GM21360 (cell line): ENCODE measurements at regions not wholly inside any gene's neighbourhood (a gene's known extent, or its start where the extent isn't known, plus 50 kb on each side); places are given as distances from the start of the nearest gene placed in this dataset.
"Not testable (repeated sequence)": the region's sequence is repeated elsewhere in the genome, so short reads cannot be mapped to it uniquely, and the experiment has no call there.

ENCODE experiments used
- ATAC-seq: cut with Tn5 transposase; IDR thresholded peaks from one replicate; pipeline ENCODE4 v1.9.1; 2021; ENCODE audit warnings: mild to moderate bottlenecking, moderate library complexity; ENCODE audit not compliant: unreplicated experiment

DNA sequence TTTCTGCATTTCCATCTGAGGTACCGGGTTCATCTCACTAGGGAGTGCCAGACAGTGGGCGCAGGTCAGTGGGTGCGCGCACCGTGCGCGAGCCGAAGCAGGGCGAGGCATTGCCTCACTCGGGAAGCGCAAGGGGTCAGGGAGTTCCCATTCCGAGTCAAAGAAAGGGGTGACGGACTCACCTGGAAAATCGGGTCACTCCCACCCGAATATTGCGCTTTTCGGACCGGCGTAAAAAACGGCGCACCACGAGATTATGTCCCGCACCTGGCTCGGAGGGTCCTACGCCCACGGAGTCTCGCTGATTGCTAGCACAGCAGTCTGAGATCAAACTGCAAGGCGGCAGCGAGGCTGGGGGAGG is 175.1 kb downstream of the MEX3B start:
- not testable (repeated sequence) for ATAC-seq

DNA sequence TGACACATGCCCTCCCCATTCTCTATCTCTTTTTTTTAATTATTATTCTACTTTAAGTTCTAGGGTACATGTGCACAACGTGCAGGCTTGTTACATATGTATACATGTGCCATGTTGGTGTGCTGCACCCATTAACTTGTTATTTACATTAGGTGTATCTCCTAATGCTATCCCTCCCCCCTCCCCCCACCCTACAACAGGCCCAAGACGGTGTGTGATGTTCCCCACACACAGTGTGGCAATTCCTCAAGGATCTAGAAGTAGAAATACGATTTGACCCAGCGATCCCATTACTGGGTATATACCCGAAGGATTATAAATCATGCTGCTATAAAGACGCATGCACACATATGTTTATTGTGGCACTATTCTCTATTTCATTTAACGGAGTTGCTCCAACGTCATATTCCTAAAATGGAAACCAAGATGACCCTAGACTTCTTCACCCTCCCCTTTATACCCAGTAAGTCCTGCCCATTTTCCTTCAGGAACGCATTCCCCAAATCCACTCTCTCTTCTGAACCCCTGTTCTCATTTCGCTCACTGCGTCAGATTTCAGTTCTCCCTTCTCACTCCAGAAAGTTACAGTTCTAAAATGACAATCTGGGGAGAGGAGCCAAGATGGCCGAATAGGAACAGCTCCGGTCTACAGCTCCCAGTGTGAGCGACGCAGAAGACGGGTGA is 175.6 kb downstream of the MEX3B start:
- not testable (repeated sequence) for ATAC-seq

DNA sequence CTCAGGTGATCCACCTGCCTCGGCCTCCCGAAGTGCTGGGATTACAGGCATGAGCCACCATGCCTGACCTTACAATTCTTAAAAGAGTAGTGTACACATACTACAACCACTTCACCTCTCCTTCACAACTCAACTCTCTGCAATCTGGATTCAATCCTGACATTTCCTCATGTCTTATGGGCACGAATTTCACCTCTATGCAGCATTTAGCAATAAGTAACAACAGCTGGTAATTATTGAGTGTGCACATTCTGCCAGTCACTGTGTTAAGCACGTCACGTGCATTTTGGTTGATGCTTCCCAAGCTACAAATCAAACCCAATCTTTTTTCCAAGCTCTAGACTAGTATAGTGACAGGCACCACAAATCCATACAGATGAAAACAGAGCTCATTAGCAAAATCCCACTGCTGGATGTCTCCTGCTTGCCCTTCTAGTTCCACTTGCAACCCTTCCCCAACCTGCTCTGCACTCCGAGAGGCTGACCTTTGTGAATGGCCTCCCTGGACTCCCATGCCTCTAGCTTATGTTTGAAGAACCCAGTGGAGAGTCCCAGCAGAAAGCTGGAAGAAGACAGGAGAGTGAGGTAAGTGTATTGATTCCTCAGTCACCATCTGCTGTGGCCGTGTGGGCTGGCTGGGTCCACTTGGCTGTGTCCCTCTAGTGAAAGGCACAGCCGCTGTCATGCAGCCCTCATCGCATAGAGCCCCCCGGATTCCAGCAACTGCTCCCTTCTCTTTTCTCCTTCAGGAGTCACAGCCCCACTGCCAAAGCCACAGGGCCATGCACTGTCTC is 176.5 kb downstream of the MEX3B start:
- no peak for ATAC-seq

DNA sequence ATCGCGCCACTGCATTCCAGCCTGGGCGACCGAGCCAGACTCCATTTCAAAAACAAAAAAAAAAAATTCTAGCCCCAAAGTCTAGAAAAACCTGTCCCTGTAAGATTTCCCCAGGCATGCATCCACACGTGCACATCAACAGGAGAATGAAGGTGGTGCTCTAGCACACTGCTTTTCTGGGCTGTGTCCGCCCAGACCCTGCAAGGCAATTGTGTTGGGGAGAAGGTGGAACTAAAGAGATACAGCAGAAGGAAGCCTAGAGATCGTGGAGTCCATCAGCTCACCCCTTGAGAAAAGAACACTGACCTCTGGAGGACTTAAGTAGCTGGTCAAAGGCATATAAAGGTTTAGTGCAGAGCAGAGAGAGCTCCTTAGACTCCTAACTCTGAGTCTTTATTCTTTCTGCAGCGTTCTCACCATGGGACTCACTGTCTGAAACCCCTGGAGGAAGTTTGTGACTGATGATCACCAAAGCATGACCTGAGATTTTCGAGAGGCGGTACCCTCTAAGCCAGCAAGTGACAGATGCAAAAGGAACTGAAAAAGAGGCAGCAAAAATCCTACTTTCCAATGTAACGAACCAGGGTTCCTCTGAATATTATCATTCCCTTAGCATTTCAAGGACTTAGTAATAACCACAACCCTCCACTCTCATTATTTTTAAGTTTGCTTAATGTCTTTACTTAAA is 179.8 kb downstream of the MEX3B start:
- ATAC-seq: peak; percentile 99

DNA sequence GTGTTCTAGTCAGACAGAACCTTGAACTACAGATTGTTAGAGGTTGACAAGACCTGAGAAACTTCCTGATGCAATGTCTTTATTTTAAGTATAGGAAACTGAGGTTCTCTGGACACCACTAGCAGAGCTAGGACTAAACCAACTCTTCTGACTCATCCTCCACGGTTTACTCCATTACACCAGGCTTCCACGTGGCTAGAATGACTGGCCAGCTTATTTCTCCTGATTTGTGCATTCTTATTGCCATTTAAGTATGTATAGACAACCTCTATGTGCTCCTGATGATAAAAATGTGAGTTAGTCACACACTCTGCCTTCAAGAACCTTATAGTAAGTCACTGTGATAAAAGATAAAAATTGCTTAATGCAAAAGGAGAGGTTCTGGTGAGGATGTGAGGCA is 182.7 kb downstream of the MEX3B start:
- ATAC-seq: no peak

DNA sequence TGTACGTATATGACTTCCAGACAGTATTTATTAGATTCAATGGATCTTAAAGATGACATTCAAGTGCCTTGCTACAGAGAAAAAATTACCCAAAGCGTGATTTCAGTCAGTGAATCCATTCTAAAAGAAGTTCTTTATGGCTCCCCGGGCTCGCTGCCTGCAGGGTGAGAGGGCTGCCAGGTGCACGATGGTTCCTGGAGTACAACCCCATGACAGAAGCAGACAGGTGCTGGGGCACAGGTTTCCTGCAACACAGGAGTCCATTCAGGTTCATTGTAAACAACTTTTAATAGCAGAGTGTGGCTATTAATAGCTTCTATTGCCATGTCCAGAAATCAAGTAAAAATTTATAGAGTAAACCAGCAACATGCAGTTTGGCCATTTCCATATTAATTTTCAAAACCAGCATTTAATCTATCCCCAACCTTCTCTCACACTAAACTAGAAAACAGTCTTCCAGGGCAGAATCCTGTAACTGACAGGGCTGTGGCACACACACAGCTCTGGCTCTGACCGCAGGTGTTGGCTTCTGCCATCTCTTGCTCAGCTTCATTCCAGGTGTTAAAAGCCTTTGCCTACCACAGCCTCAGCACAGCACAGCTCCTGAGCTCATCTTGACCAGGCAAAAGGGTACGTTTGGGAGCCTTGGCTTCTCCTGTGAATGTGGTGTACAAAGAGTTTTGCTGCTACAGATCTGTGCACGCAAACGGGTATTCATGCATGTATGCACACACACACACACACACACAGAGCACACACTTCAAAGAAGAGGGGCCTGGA is 185.9 kb downstream of the MEX3B start:
- no peak for ATAC-seq

DNA sequence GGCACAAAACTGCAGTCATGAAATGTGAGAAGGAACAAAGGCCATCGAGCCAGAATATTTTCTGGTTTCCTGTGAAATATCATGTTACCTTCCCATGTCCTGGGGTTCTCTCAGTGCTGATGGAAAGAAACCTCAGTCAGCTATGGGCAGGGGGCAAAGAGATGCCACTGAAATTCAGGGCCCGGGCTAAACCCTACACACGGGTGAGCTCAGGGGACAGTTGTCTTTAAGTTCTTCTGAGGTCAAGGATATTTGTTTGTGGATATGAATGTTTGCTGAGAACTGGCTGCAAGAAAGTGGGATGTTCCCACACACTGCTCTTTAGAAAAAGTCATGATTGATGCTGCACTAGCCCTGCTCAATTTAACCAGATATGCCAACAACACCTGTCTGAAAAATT is 187.2 kb downstream of the MEX3B start:
- ATAC-seq: no peak

DNA sequence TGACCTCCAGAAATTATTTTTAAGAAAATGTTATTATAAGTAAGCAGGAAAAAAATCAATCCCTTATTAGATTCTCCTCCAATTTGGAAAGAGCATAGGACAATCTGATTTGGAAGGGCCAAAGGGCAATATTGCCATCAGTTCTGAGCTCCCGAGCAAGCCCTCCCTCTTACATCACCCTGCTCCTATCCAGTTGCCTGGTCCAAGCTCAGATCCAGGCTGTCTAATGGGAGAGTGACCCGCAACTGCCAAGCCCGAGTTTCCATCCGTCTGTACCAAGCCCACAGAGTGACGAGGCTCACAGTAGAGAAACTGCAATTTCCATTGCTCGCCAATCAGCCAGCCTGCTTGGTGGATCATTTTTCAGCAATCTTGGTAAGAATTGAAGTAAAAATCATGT is 187.7 kb downstream of the MEX3B start:
- ATAC-seq: no peak

DNA sequence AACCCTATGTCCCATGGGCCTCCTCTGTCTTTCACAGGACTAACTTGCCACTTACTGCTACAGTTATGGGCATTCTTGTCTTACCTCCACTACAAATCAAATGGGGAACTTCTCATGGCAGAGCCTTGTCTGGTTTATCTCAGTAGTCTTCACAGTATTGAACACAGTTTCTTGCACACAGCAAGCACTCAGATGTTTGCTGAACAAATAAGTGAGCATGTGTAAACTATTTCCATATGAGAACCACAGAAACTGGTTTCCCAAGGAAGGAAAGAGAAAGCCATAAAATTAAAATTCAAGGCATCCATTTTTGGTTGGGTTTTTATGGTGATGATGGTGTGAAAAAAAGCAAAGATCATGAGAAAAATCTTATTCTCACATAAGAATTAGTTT is 189.2 kb downstream of the MEX3B start:
- ATAC-seq: no peak

DNA sequence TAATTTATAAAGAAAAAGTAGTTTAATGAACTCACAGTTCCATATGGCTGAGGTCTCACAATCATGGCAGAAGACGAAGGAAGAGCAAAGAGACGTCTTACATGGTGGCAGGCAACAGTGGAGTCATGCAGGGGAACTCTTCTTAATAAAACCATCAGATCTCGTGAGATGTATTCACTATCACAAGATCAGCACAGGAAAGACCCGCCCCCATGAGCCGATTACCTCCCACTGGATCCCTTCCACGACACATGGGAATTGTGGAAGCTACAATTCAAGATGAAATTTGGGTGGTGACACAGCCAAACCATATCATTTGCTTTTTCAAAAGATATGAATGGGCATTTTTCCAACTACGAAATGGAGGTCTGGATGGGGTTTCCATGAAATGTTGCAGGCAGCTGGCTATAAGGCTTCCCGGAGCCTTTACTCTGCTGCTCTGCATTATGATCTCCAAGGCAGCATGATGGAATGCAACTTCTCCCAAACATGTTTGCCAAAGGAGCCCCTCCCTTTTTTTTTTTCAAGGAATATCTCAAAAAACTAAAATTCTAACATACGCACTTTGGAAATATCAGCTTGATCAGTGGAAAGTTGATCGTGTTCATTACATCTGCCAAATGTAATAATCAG is 189.7 kb downstream of the MEX3B start:
- ATAC-seq: no peak

DNA sequence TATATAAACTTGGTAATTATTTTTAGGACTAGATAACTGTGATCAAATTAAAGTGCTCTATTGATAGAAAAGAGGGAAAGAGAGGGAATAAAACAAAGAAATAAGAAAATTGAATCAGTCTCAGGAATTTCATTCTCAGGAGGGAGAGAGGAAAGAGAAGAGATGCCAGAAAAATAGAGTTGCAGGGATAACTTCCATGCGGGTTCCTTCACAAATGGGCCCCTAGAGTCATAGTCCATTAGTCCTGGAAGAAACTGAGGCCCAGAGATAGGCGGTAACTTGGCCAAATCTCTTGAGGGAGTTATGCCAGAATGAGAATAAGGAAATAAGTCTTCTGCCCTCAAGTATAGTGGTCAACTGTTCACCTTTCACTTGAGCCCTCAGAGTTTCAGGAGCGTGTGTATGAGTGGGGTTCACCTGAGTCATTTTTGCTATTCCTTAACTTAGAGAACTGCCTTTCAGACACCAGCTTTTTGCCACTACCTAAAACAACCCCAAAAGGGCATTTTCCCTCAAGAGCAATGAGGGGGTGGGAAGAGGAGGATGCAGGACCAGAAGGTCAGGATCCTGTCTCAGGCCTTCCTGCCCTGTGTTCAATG is 192.6 kb downstream of the MEX3B start:
- no peak for ATAC-seq

DNA sequence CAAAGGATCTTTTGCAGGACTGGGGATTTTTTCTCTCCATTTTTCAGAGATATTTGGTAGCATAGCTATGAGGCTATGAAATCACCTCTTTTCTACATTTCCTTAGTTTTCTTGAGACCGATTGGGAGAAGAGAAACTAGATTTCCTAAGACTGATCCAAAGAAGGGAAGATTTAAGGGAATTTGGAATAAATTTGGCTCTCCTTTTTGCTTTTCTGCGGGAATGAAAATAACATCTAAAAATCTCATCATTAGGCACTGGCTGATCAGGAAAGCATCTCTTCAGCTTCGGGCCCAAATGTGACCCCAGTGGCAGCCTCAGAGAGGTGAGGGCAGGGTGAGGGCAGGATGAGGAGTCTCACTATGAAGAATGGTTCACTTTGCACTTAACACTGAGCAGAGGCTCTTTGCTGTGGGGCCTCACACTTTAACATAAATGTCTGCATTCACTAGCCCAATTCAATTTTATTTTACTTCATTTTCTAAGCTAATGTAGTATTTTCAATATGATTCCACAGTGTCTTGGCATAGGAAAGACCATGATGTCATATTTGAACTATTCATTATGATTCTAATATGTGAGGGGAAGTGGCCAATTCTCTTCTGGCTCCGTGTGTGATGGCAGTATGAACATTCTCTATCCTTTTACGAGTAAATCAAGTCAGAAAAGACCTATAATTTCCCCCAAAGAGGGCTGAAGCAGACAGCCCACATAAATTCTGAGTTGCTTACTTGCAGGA is 193.2 kb downstream of the MEX3B start:
- ATAC-seq: no peak

DNA sequence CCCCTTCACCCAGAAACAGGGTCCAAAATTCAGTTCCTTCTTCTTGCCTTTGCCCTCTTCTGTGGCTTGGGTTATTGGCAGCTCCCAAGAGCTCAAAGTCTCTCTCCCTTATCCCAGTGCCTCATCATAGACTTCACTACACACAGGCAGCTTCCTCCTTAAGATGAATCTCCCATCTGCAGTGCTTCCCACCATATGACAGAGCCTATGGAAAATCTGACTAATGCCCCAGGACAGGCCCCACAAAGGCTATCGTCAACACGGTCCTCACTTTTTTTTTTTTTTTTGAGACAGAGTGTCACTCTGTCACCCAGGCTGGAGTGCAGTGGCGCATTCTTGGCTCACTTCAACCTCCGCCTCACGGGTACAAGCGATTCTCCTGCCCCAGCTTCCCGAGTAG is 194.1 kb downstream of the MEX3B start:
- no peak for ATAC-seq

DNA sequence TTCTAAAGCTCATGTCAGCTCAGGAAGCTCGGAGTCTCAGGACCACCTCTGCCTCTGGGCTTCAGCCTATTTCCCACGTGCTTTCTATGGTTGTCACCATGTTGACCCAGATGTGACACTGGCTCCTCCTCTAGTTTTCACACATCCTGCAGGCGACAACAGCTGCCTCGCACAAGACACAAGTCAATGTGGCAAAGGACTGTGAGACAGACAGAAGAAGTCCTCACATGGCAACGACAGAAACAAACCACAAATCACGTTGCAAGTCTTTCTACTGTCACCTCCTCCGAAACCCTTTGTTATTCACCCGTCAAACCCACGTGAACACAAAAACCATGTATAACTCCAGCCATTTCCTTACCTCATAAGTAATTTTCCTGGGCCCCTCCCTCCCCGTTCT is 194.5 kb downstream of the MEX3B start:
- ATAC-seq: no peak

DNA sequence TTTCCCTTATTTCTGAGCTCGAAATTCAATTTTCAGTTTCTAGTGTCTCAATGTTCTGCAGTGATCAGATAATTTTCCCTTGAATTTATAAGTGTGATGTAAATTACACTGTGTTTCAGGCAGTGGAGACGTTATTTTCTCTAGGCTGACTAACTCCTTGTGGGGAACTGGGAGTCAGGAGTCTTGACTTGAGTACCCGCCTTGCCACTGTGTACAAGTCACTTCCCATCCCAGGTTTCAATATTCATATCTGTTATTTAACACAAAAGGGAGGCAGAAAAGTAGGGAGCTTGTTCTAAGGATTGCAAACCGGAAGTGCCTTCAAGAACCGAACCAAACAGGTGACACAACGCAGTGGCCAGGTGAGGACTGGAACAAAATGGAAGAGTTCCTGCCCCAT is 196.5 kb downstream of the MEX3B start:
- no peak for ATAC-seq

DNA sequence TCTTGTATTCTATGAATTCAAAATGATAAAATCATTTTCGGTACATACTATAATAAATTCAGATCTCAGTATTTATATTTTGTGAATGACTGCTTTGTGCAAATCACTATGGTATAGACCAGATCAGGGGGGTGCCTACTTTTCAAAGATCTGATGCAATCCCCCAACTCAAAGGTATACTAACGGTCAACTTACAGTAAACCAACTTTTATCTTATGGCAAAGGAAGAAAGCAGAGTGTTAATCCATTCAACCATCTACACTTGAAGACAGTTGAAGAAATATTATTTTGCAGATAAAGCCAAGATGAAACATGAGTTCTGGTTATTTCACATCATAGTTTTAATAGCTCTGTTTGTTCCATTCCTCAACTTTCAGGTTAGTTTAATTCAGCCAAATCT is 197.1 kb downstream of the MEX3B start:
- no peak for ATAC-seq

DNA sequence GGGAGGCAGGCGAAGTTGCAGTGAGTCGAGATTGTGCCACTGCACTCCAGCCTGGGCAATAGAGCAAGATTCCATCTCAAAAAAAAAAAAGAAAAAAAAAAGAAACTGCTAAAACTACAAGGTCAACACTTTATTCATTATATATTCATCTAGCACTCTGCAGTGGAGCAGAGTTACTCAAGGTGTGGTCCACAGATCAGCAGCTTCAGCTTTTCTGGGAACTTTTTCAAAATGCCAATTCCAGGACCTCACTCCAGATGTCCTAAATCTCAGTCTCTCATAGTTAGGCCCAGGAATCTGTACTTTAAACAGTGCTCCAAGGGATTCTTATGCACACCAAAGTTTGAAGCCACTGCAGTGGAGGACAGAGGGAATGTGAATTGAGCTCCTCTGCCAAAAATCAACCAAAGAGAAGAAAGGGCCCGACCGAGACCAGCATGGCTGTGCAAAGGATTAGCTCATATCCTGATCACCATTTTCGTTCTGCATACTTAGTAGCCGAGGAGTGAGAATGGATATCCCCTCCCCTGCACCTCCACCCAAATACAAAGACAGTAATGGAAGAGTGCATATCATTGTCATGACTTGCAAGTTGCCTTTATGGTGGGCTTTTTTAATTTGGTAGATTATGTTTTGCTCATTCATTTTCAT is 201.9 kb downstream of the MEX3B start:
- ATAC-seq: no peak

DNA sequence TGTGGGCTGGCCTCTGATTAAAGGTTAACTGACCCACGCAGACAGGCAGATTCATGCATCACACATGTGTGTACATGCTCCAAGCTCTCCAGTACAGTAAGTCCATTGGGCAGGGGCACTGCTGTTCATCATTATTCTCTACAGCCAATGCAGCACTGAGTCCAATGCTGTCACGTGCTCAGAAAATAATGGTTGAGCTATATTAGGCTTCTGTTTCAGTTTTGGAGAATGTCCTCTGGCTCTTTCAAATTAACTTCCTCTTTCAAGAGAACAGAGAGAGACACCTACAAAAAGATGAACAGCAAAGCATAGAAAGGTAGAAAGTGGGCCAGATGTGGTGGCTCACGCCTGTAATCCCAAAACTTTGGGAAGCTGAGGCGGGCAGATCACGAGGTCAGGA is 202.6 kb downstream of the MEX3B start:
- ATAC-seq: peak; percentile 88

DNA sequence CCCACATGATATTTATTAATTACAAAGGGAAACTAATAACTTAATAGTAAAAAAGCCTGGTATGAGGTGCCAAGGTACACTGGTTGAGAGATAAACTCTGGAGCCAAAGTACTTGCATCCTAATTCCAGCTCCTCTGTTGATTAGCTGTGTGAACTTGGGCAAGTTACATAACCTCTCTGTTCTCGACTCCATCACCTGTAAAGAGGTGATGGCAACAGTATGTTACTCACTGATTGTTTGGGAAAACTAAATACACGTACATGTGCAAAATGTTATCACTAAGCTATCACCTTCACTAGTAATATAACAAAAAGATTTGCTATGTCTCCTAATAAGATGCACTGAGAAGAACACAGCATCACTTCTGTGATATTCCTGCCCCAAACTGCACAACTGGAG is 206.4 kb downstream of the MEX3B start:
- no peak for ATAC-seq
